ENCODE measurements at regions not wholly inside any gene's neighbourhood (a gene's known extent, or its start where the extent isn't known, plus 50 kb on each side); places are given as distances from the start of the nearest gene placed in this dataset.

GRCh38 chr21:21957490-21957889, 959.3 kb downstream of the NCAM2 start:
- Mint-ChIP-seq H3K36me3 (no peaks in the 10 kb centered on the region), H3K9me3 (no peaks in the 10 kb centered on the region), H3K27me3 (no peaks in the 10 kb centered on the region), H3K27ac (no peak overlapping the region), H3K4me3 (no peak overlapping the region), H3K4me1 (ENCODE audit: unreplicated experiment) (no peaks in the 10 kb centered on the region)
- TF ChIP-seq CTCF (conservative IDR thresholded peaks at IDR 0.05): no peak
- DNase-seq (ENCODE audit: extremely low spot score, unreplicated experiment): no peak

GRCh38 chr21:21963911-21964310, 965.7 kb downstream of the NCAM2 start:
- Mint-ChIP-seq H3K9me3 (no peaks in the 10 kb centered on the region), H3K36me3 (no peaks in the 10 kb centered on the region), H3K4me3 (no peak overlapping the region), H3K4me1 (ENCODE audit: unreplicated experiment) (no peaks in the 10 kb centered on the region), H3K27ac (no peak overlapping the region), H3K27me3 (no peaks in the 10 kb centered on the region)
- no peak for DNase-seq (ENCODE audit: extremely low spot score, unreplicated experiment)
- no peak for TF ChIP-seq CTCF (conservative IDR thresholded peaks at IDR 0.05)

DNA sequence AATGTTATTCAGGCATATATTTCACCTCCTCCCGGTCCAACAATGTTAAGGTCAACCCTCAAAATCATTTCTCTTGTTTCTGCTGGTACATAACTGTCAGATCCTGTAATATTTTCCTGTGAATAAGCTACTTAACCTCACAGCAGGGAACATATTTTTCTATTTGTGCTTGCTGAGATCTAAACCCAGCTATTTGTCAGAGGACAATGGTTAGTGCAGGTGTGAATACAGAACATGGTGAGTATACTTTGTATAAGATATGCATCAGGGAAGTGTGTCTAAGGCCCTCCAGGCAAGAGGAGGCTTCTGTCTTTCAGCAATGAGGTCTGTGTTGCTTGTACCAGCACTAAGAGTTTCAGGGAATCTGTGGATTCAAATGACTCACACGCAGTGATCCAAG, 970.6 kb downstream of the NCAM2 start:
- Mint-ChIP-seq H3K27me3 (no peaks in the 10 kb centered on the region), H3K4me3 (no peak overlapping the region), H3K36me3 (no peaks in the 10 kb centered on the region), H3K4me1 (ENCODE audit: unreplicated experiment) (peaks cover 2% of the 10 kb centered on the region), H3K9me3 (no peaks in the 10 kb centered on the region), H3K27ac (no peak overlapping the region)
- TF ChIP-seq CTCF (conservative IDR thresholded peaks at IDR 0.05): no peak
- DNase-seq (ENCODE audit: extremely low spot score, unreplicated experiment): no peak

- no peaks in the 10 kb centered on the region for H3K36me3 Mint-ChIP-seq
- no peak overlapping the region for H3K4me3 Mint-ChIP-seq
- no peaks in the 10 kb centered on the region for H3K27me3 Mint-ChIP-seq
- H3K27ac Mint-ChIP-seq: no peak overlapping the region
- no peak for DNase-seq (ENCODE audit: extremely low spot score, unreplicated experiment)
- no peaks in the 10 kb centered on the region for H3K9me3 Mint-ChIP-seq
- H3K4me1 Mint-ChIP-seq (ENCODE audit: unreplicated experiment): peaks cover 4% of the 10 kb centered on the region
- TF ChIP-seq CTCF (conservative IDR thresholded peaks at IDR 0.05): no peak
Measured at GRCh38 chr21:21969211-21969610, 971.0 kb downstream of the NCAM2 start.

- H3K9me3 Mint-ChIP-seq: peaks cover 5% of the 10 kb centered on the region
- no peaks in the 10 kb centered on the region for H3K27me3 Mint-ChIP-seq
- no peak for DNase-seq (ENCODE audit: extremely low spot score, unreplicated experiment)
- peaks cover 4% of the 10 kb centered on the region for H3K4me1 Mint-ChIP-seq (ENCODE audit: unreplicated experiment)
- TF ChIP-seq CTCF (conservative IDR thresholded peaks at IDR 0.05): no peak
- no peak overlapping the region for H3K4me3 Mint-ChIP-seq
- no peaks in the 10 kb centered on the region for H3K36me3 Mint-ChIP-seq
- H3K27ac Mint-ChIP-seq: no peak overlapping the region
Measured at GRCh38 chr21:21971384-21971783, 973.2 kb downstream of the NCAM2 start.

GRCh38 chr21:21973806-21974205, 975.6 kb downstream of the NCAM2 start:
- no peak for DNase-seq (ENCODE audit: extremely low spot score, unreplicated experiment)
- Mint-ChIP-seq H3K36me3 (no peaks in the 10 kb centered on the region), H3K4me1 (ENCODE audit: unreplicated experiment) (peaks cover 4% of the 10 kb centered on the region), H3K27me3 (no peaks in the 10 kb centered on the region), H3K27ac (no peak overlapping the region), H3K4me3 (no peak overlapping the region), H3K9me3 (peaks cover 5% of the 10 kb centered on the region)
- peak; percentile 60 for TF ChIP-seq CTCF (conservative IDR thresholded peaks at IDR 0.05)

Measured in type B pancreatic cell (in vitro differentiated cells).